H1 (cell line): ENCODE measurements at regions not wholly inside any gene's neighbourhood (a gene's known extent, or its start where the extent isn't known, plus 50 kb on each side); places are given as distances from the start of the nearest gene placed in this dataset.

Experiments
- CHD7 ChIP-seq: fragments of 300-600 bp; sonication (generic); IDR thresholded peaks from 2 replicates; pipeline ENCODE4 v1.7.1; 2012; ENCODE audit warnings: low read length, moderate library complexity, mild to moderate bottlenecking, inconsistent platforms; ENCODE audit not compliant: insufficient replicate concordance
- HDAC2 ChIP-seq, 2 experiments: fragments of 300-600 bp in 1 of 2; sonication (generic) in 1 of 2; IDR thresholded peaks; 2 replicates each; pipeline ENCODE4 v1.6.1; 2011 to 2012; ENCODE audit warnings: low read depth in 2 of 2, low read length in 2 of 2, mild to moderate bottlenecking in 2 of 2, moderate library complexity in 2 of 2, borderline replicate concordance in 1 of 2, inconsistent platforms in 1 of 2
- KDM1A ChIP-seq: fragments of 200-600, 300-600 bp; sonication (generic); IDR thresholded peaks from 2 replicates; pipeline ENCODE4 v1.7.1; 2016; ENCODE audit warnings: mild to moderate bottlenecking, low read length, borderline replicate concordance

- TF ChIP-seq CHD7 (no peak), KDM1A (no peak), HDAC2 (IDR thresholded peaks at IDR 0.05; ENCODE audit: borderline replicate concordance in 1 of 2, low read depth in 2 of 2, low read length in 2 of 2) (no peak)
Measured at GRCh38 chr13:40338217-40338616, 328.2 kb downstream of the FOXO1 start (continued).
